Endothelial cell of umbilical vein (primary cell): ENCODE measurements at regions not wholly inside any gene's neighbourhood (a gene's known extent, or its start where the extent isn't known, plus 50 kb on each side); places are given as distances from the start of the nearest gene placed in this dataset.

ENCODE experiments used
- BruUV-seq: library from RNA; stranded (reverse); fragments of 400-500 nt; replicated peaks from 2 replicates; lab custom pipeline; 2021; lab: Mats Ljungman, UMichigan
- CTCF ChIA-PET: fragments of 300-600, 350-600 bp; sonication (Branson Sonifier 250); formaldehyde crosslinking; loops from one replicate; lab custom pipeline; 2021; ENCODE audit warnings: antibody characterized with exemption, inconsistent platforms; lab: Charles Lee
- POLR2A ChIA-PET: fragments of 300-600, 350-600 bp; sonication (Branson Sonifier 250); formaldehyde crosslinking; loops from one replicate; lab custom pipeline; 2021; ENCODE audit warnings: antibody characterized with exemption, inconsistent platforms; lab: Charles Lee
- DNase-seq: peaks from one replicate; pipeline ENCODE4 v3.0.0-alpha.2; 2011; ENCODE audit warnings: low read depth, low spot score
- FAIRE-seq: peaks from 2 replicates; lab custom pipeline; 2011; peaks lifted over from hg19 to GRCh38; lab: Jason Lieb, UNC
- H2AFZ ChIP-seq: 2 replicates; pipeline ENCODE4 v1.6.0; 2012; ENCODE audit warnings: low read depth, low read length, control low read depth, inconsistent platforms
- H3K27ac ChIP-seq: 2 replicates; pipeline ENCODE4 v1.5.1; 2011; ENCODE audit warnings: low read depth, mild to moderate bottlenecking, control low read depth, low read length, moderate library complexity; ENCODE audit not compliant: insufficient read depth
- H3K27me3 ChIP-seq, 2 experiments: 2 replicates each; pipeline versions ENCODE4 v1.6.0 to v1.6.1; 2011; ENCODE audit warnings: low read length in 2 of 2, mixed read lengths in 1 of 2; ENCODE audit not compliant: control insufficient read depth in 2 of 2, insufficient read depth in 2 of 2
- H3K36me3 ChIP-seq, 2 experiments: 2 replicates in 1 of 2; 3 replicates in 1 of 2; pipeline ENCODE4 v1.5.1; 2011; ENCODE audit warnings: low read length in 2 of 2, mild to moderate bottlenecking in 1 of 2, moderate library complexity in 1 of 2; ENCODE audit not compliant: control insufficient read depth in 2 of 2, insufficient read depth in 2 of 2; ENCODE audit errors: extremely low read depth in 1 of 2
- H3K4me1 ChIP-seq: 3 replicates; pipeline ENCODE4 v1.5.1; 2011; ENCODE audit warnings: mild to moderate bottlenecking, low read length; ENCODE audit not compliant: control insufficient read depth, insufficient read depth; ENCODE audit errors: extremely low read depth
- H3K4me2 ChIP-seq: 2 replicates; pipeline ENCODE4 v1.6.1; 2011; ENCODE audit warnings: low read length, control low read depth, mixed read lengths; ENCODE audit not compliant: insufficient read depth
- H3K4me3 ChIP-seq, 3 experiments: fragments of 200-600 bp in 1 of 3; sonication (generic), shearing (Covaris generic) in 1 of 3; replicated peaks in 1 of 3; 2 replicates each; pipeline ENCODE4 v1.5.1; 2011 to 2016; ENCODE audit warnings: control low read depth in 3 of 3, low read length in 3 of 3, mild to moderate bottlenecking in 2 of 3, inconsistent platforms in 1 of 3, low read depth in 1 of 3, moderate library complexity in 1 of 3; ENCODE audit not compliant: insufficient read depth in 1 of 3
- H3K79me2 ChIP-seq: 2 replicates; pipeline ENCODE4 v1.6.0; 2012; ENCODE audit warnings: low read length, inconsistent platforms; ENCODE audit not compliant: control insufficient read depth, insufficient read depth
- H3K9ac ChIP-seq: replicated peaks from 2 replicates; pipeline ENCODE3; 2011; ENCODE audit warnings: low read length, control low read depth; ENCODE audit not compliant: insufficient read depth; ENCODE audit errors: extremely low read depth
- H3K9me1 ChIP-seq: replicated peaks from 3 replicates; pipeline ENCODE4 v1.6.0; 2011; ENCODE audit warnings: mild to moderate bottlenecking, low read length; ENCODE audit not compliant: control insufficient read depth, insufficient read depth; ENCODE audit errors: extremely low read depth
- H3K9me3 ChIP-seq: replicated peaks from 2 replicates; pipeline ENCODE4 v1.5.1; 2012; ENCODE audit warnings: low read length, inconsistent platforms; ENCODE audit not compliant: control insufficient read depth, insufficient read depth
- H4K20me1 ChIP-seq: replicated peaks from 2 replicates; pipeline ENCODE3; 2011; ENCODE audit warnings: mild to moderate bottlenecking, low read length; ENCODE audit not compliant: control insufficient read depth, insufficient read depth; ENCODE audit errors: extremely low read depth
- CTCF ChIP-seq, 2 donors: IDR thresholded peaks; 1 replicate in 1 of 2; 2 replicates in 1 of 2; pipeline ENCODE4 v1.5.1; 2011; ENCODE audit warnings: low read length in 2 of 2, mild to moderate bottlenecking in 2 of 2, moderate library complexity in 2 of 2, control low read depth in 1 of 2, inconsistent platforms in 1 of 2, low read depth in 1 of 2; ENCODE audit not compliant: insufficient read depth in 1 of 2; ENCODE audit errors: extremely low read depth in 1 of 2
- EZH2 ChIP-seq: IDR thresholded peaks from 2 replicates; pipeline ENCODE4 v1.6.1; 2012; ENCODE audit warnings: borderline replicate concordance, low read depth, mild to moderate bottlenecking, moderate library complexity, low read length, inconsistent platforms; ENCODE audit not compliant: severe bottlenecking
- FOS ChIP-seq: IDR thresholded peaks from 2 replicates; pipeline ENCODE4 v1.6.1; 2011; ENCODE audit warnings: mild to moderate bottlenecking, low read length, moderate library complexity, borderline replicate concordance; ENCODE audit not compliant: insufficient read depth
- GATA2 ChIP-seq: IDR thresholded peaks from 2 replicates; pipeline ENCODE4 v1.7.0; 2011; ENCODE audit warnings: low read depth, mild to moderate bottlenecking, moderate library complexity, mixed read lengths, low read length; ENCODE audit not compliant: insufficient read length, insufficient read depth
- JUN ChIP-seq: IDR thresholded peaks from 2 replicates; pipeline ENCODE4 v1.6.1; 2011; ENCODE audit warnings: borderline replicate concordance, low read depth; ENCODE audit not compliant: insufficient read length, insufficient read depth
- MAX ChIP-seq: IDR thresholded peaks from 2 replicates; pipeline ENCODE4 v1.6.1; 2011; ENCODE audit not compliant: insufficient read depth, insufficient read length
- MYC ChIP-seq: IDR thresholded peaks from one replicate; pipeline ENCODE4 v1.6.1; 2011; ENCODE audit warnings: mild to moderate bottlenecking, low read depth, low read length
- POLR2A ChIP-seq: IDR thresholded peaks from 2 replicates; pipeline ENCODE4 v1.6.1; 2012; ENCODE audit warnings: low read depth, mild to moderate bottlenecking, control low read depth, low read length
- POLR2AphosphoS5 ChIP-seq: IDR thresholded peaks from 2 replicates; pipeline ENCODE4 v1.6.1; 2012; ENCODE audit warnings: low read depth, mild to moderate bottlenecking, control low read depth, low read length, moderate library complexity; ENCODE audit not compliant: insufficient read depth
- dilution Hi-C: fragments of 300-500 bp; cut with MboI; formaldehyde crosslinking; loops from one replicate; pipeline ENCODE4 v1.15.0; 2019; ENCODE audit warnings: low sequenced_read_pairs; ENCODE audit not compliant: extremely low pct_ligation_motif_present
- intact Hi-C: fragments of 100-400 bp; cut with micrococcal nuclease; formaldehyde crosslinking; loops from one replicate; pipeline ENCODE4 v1.10.0; 2022

- ChIA-PET POLR2A (no interaction called here), CTCF (no interaction called here)
- Histone ChIP-seq H3K27me3 (no peaks in the 10 kb centered on the region), H3K27ac (no peak overlapping the region), H3K79me2 (no peaks in the 10 kb centered on the region), H4K20me1 (no peaks in the 10 kb centered on the region), H3K9me3 (no peaks in the 10 kb centered on the region), H3K4me1 (no peaks in the 10 kb centered on the region), H3K9ac (no peak overlapping the region), H2AFZ (no peak overlapping the region), H3K4me2 (no peak overlapping the region), H3K36me3 (no peaks in the 10 kb centered on the region), H3K9me1 (no peaks in the 10 kb centered on the region), H3K4me3 (no peak overlapping the region)
- intact Hi-C loops (no loop called here), dilution Hi-C loops (no loop called here)
- DNase-seq (no peak), FAIRE-seq (no peak)
- no TSS peak for BruUV-seq
- TF ChIP-seq FOS: no peak
- no peak for TF ChIP-seq CTCF (IDR thresholded peaks at IDR 0.05; ENCODE audit: extremely low read depth in 1 of 2, insufficient read depth in 1 of 2, low read depth in 1 of 2, low read length in 2 of 2)
- no peak for TF ChIP-seq MYC
- no peak for TF ChIP-seq GATA2
- no peak for TF ChIP-seq JUN
- no peak for TF ChIP-seq EZH2
- TF ChIP-seq POLR2AphosphoS5: no peak
- TF ChIP-seq POLR2A: no peak
- no peak for TF ChIP-seq MAX
Observed at GRCh38 chr3:88416436-88416835, 266.7 kb downstream of the C3orf38 start.
